Liver (tissue), 3 donors: ENCODE measurements at regions not wholly inside any gene's neighbourhood (a gene's known extent, or its start where the extent isn't known, plus 50 kb on each side); places are given as distances from the start of the nearest gene placed in this dataset.

Source experiments
- ATF3 ChIP-seq: IDR thresholded peaks from 2 replicates; pipeline ENCODE4 v1.6.1; 2016; ENCODE audit warnings: antibody characterized with exemption
- CTCF ChIP-seq: fragments of 150-350 bp; IDR thresholded peaks from 2 replicates; pipeline ENCODE4 v1.5.1; 2017; ENCODE audit warnings: improper control_type of control experiment, low read depth, low read length; ENCODE audit not compliant: missing input control
- HNF4A ChIP-seq, 2 donors: conservative IDR thresholded peaks; 2 replicates each; pipeline ENCODE4 v1.6.1; 2016; ENCODE audit warnings: antibody characterized with exemption in 2 of 2, mild to moderate bottlenecking in 2 of 2
- RAD21 ChIP-seq, 2 donors: IDR thresholded peaks; 2 replicates each; pipeline ENCODE4 v1.6.1; 2016; ENCODE audit warnings: antibody characterized with exemption in 2 of 2, mild to moderate bottlenecking in 2 of 2
- RXRA ChIP-seq, 2 donors: IDR thresholded peaks; 2 replicates each; pipeline ENCODE4 v1.6.1; 2017 to 2018; ENCODE audit warnings: antibody characterized with exemption in 2 of 2, mild to moderate bottlenecking in 1 of 2
- SP1 ChIP-seq: IDR thresholded peaks from 2 replicates; pipeline ENCODE4 v1.6.1; 2018; ENCODE audit warnings: antibody characterized with exemption, mild to moderate bottlenecking
- YY1 ChIP-seq: IDR thresholded peaks from 2 replicates; pipeline ENCODE4 v1.6.1; 2016; ENCODE audit warnings: antibody characterized with exemption, mild to moderate bottlenecking
- TF ChIP-seq, protein P1 (sequence below): IDR thresholded peaks from 2 replicates; pipeline ENCODE4 v1.6.1; 2016; ENCODE audit warnings: antibody characterized with exemption
- TF ChIP-seq, protein P2 (sequence below): IDR thresholded peaks from 2 replicates; pipeline ENCODE4 v1.6.1; 2016; ENCODE audit warnings: antibody characterized with exemption, mild to moderate bottlenecking
- donor health status: healthy.
- donor health status: healthy.

- TF ChIP-seq CTCF (no peak), HNF4A (conservative IDR thresholded peaks at IDR 0.05) (no peak), YY1 (no peak), SP1 (no peak), RAD21 (IDR thresholded peaks at IDR 0.05) (no peak), RXRA (IDR thresholded peaks at IDR 0.05) (no peak), ATF3 (no peak)
- TF ChIP-seq, protein P1, sequence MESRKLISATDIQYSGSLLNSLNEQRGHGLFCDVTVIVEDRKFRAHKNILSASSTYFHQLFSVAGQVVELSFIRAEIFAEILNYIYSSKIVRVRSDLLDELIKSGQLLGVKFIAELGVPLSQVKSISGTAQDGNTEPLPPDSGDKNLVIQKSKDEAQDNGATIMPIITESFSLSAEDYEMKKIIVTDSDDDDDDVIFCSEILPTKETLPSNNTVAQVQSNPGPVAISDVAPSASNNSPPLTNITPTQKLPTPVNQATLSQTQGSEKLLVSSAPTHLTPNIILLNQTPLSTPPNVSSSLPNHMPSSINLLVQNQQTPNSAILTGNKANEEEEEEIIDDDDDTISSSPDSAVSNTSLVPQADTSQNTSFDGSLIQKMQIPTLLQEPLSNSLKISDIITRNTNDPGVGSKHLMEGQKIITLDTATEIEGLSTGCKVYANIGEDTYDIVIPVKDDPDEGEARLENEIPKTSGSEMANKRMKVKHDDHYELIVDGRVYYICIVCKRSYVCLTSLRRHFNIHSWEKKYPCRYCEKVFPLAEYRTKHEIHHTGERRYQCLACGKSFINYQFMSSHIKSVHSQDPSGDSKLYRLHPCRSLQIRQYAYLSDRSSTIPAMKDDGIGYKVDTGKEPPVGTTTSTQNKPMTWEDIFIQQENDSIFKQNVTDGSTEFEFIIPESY = no peak
- TF ChIP-seq, protein P2, sequence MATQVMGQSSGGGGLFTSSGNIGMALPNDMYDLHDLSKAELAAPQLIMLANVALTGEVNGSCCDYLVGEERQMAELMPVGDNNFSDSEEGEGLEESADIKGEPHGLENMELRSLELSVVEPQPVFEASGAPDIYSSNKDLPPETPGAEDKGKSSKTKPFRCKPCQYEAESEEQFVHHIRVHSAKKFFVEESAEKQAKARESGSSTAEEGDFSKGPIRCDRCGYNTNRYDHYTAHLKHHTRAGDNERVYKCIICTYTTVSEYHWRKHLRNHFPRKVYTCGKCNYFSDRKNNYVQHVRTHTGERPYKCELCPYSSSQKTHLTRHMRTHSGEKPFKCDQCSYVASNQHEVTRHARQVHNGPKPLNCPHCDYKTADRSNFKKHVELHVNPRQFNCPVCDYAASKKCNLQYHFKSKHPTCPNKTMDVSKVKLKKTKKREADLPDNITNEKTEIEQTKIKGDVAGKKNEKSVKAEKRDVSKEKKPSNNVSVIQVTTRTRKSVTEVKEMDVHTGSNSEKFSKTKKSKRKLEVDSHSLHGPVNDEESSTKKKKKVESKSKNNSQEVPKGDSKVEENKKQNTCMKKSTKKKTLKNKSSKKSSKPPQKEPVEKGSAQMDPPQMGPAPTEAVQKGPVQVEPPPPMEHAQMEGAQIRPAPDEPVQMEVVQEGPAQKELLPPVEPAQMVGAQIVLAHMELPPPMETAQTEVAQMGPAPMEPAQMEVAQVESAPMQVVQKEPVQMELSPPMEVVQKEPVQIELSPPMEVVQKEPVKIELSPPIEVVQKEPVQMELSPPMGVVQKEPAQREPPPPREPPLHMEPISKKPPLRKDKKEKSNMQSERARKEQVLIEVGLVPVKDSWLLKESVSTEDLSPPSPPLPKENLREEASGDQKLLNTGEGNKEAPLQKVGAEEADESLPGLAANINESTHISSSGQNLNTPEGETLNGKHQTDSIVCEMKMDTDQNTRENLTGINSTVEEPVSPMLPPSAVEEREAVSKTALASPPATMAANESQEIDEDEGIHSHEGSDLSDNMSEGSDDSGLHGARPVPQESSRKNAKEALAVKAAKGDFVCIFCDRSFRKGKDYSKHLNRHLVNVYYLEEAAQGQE = no peak
Measured at GRCh38 chr10:36185097-36185496, 543.0 kb upstream of the FZD8 start.
